ENCODE measurements at regions not wholly inside any gene's neighbourhood (a gene's known extent, or its start where the extent isn't known, plus 50 kb on each side); places are given as distances from the start of the nearest gene placed in this dataset.
A peak's percentile ranks its signal among the peaks of the same experiment; 100 is the strongest.

GRCh38 chr9:86659413-86660046, 287.8 kb downstream of the GAS1 start:
- no peak for DNase-seq (ENCODE audit: low spot score)

GRCh38 chr9:86655147-86655546, 292.2 kb downstream of the GAS1 start:
- DNase-seq (ENCODE audit: low spot score): peak; percentile 23

- DNase-seq (ENCODE audit: low spot score): no peak
These were observed 293.8 kb downstream of the GAS1 start for GRCh38 chr9:86653466-86653865.

- peak; percentile 11 for DNase-seq (ENCODE audit: low spot score)
These were observed 294.6 kb downstream of the GAS1 start for GRCh38 chr9:86652736-86653135.

DNA sequence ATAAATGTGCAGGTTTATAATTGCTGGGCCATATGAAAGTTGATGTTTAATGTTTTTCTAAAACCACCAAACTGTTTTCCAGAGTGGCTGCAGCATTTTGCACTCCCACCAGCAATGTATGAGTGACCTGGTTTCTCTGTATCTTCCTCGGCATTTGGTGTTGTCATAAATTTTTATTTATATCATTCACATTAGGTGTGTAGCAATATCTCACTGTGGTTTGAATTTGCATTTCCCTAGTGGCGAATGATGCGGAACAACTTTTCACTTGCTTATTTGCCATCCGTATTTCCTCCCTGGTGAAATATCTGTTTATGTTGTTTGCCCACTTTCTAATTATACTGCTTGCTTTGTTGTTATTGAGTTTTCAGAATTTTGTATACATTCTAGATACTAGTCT, 295.7 kb upstream of the TUT7 start:
- peak; percentile 9 for DNase-seq (ENCODE audit: low spot score)

DNA sequence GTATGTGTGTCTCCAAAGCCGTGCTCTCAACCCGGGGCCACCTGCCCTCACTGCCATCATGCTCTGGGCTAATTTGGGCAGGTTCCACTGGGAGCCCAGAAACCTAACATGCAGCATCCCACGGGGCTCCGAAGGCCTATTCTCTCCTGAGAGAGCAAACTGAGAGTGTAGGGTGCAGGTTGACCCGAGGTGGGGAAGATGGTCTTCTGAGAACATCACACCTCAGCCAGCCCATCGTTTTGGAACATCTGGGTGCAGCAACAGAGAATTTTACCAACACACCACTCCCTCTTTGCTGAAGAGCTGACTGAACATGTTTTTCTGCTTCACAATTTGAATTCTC, 294.6 kb upstream of the TUT7 start:
- DNase-seq (ENCODE audit: low spot score): no peak

- DNase-seq (ENCODE audit: low spot score): no peak
These were observed 294.1 kb upstream of the TUT7 start for GRCh38 chr9:86648156-86648827.

- DNase-seq (ENCODE audit: low spot score): no peak
These were observed 291.1 kb upstream of the TUT7 start for GRCh38 chr9:86645303-86645702.

DNA sequence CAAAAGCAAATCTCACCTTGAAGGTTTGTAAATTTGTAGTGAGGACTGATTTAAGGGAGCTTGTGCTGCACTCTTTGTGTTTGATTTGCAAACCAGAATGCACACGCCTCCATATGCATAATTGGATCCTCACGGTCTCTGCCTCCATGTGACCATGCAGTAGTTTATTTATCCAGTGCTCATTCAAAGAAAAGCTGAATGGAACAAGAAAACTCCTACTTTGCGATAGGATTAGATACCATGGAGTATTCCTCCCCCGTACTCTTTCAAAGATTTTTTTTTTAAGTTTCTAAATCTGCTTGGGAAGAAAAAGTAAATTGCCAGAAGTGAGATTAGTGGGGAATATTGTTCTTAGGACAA, 290.4 kb upstream of the TUT7 start:
- no peak for DNase-seq (ENCODE audit: low spot score)

- DNase-seq (ENCODE audit: low spot score): no peak
These were observed 289.9 kb upstream of the TUT7 start for GRCh38 chr9:86643946-86644674.

DNA sequence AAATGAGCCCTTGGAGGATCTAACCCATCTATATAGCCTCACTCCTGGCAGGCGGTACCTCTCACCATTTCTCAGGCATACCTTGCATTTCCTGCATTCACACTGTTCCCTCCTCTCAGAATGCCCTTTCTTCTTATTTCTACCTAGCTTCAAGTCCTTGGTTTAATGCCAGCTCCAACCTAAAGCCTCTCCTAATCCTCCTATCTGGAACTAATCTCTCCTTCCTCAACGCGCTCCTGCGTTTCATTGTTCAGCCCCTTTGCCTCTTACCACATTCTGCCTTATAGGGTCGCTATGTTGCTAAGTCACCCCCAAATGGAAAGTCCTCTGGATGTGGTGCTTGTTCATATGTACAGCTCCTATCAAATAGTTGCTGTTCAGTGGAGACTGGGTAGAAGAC, 288.5 kb upstream of the TUT7 start:
- DNase-seq (ENCODE audit: low spot score): no peak

GRCh38 chr9:86641970-86642369, 287.8 kb upstream of the TUT7 start:
- DNase-seq (ENCODE audit: low spot score): no peak

DNA sequence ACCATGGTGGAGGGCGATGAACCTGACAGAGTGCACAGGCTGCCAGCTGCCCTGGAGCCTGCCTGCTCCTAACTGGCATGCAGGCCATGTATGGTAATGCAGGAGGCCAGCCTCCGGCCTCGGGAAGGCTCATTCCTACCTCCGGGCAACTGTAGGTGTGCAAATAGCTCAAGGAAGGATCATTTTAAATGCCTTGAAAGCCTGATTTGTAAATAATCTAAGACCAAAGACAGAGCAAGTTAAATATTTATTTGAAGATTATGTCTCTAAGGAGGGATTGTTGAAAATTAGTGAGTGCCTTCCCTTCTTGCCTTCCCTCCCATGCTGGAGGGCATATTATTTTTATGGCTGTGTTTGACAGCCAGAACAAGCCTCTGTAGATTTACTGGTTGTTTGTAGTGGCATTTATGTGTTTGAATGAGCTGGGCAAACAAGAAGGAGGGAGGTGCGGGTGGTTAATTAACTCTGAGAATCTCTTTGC, 285.7 kb upstream of the TUT7 start:
- DNase-seq (ENCODE audit: low spot score): peak; percentile 43

DNA sequence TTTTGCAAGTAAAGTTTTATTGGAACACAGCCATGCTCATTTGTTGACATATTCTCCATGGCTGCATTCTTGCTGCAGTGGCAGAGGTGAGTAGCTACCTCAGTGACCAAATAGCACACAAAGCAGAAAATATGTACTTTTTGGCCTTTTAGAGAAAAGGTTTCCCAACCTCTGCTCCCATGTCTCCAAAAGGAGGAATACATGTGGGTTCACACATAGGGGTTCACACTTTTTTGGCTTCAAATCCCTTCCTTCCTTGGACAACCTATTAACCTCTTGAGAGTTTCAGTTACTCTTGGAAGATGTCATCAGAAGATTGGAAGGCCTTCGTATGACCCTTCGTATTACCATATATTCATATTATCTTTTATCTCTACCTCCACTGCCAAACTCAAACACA, 285.1 kb upstream of the TUT7 start:
- DNase-seq (ENCODE audit: low spot score): no peak

- DNase-seq (ENCODE audit: low spot score): no peak
These were observed 283.9 kb upstream of the TUT7 start for GRCh38 chr9:86638109-86638508.

- peak; percentile 25 for DNase-seq (ENCODE audit: low spot score)
These were observed 283.3 kb upstream of the TUT7 start for GRCh38 chr9:86637515-86637914.

- no peak for DNase-seq (ENCODE audit: low spot score)
These were observed 282.3 kb upstream of the TUT7 start for GRCh38 chr9:86636519-86636918.

DNA sequence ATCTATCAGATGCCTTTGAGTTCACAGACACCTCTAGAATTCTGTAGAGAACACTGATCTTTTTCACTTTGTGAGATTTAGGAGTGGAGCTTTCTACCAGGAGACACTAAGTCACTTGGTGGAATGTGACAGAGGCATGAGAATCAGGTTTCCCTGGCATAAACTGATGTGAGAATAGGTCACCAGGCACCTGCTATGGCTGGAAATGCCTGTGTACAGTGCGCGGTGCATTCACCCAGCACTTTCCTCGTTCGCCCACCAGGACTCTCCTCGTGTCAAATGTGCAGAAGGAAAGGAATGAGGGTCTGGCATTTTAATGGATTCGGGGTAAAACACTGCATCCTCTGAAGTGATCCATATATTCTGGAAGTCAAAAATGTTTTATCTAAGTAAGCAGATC, 281.8 kb upstream of the TUT7 start:
- no peak for DNase-seq (ENCODE audit: low spot score)

GRCh38 chr9:86634501-86634900, 280.3 kb upstream of the TUT7 start:
- no peak for DNase-seq (ENCODE audit: low spot score)

- no peak for DNase-seq (ENCODE audit: low spot score)
These were observed 279.7 kb upstream of the TUT7 start for GRCh38 chr9:86633945-86634344.

DNA sequence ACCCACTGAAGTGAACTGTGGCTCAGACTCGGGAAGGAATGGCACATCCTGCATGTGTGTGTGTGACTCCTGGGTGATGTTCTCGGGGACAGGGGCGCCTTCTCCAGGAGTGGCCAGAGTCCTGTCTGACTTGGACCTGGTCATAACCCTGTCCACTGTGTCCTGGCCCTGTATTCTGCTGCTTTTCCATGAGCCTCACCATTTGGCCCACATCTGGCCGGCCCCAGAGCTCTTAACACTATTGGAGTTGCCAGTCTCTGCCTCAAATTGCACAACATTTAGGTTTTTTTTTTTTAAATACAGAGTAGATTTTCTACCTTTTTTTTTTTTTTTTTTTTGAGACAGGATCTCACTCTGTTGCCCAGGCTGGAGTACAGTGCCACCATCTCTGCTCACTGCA, 278.3 kb upstream of the TUT7 start:
- DNase-seq (ENCODE audit: low spot score): no peak

DNA sequence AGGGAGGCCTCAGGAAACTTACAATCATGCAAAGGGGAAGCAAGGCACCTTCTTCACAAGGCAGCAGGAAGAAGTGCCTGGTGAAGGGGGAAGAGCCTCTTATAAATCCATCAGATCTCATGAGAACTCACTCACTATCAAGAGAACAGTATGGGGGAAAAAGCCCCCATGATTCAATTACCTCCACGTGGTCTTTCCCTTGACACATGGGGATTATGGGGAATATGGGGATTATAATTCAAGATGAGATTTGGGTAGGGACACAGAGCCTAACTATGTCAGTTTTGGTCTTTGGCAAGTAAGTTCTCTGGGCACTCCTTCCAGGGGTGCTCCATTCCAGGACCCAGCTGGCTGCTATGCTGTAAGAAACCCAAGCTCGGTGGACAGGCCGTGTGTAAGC, 275.3 kb upstream of the TUT7 start:
- DNase-seq (ENCODE audit: low spot score): no peak

DNA sequence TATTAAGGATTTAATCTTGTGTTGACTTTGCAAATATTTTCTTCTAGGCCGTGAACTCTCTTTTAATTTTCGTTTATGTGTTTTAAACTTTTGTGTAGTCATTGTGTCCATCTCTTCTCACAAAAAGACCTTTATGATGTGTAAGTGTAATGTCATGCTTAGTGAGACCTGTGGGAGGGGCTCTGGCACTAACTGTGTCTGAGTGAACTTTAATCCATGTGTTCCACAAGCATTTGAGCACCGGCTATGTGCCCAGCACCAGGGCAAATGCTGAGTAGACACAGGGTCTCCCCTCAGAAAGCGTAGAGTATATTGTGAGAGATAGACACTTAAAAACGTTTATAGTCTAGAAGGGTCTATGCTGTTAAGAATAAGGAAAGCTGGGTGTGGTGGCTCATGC, 272.6 kb upstream of the TUT7 start:
- no peak for DNase-seq (ENCODE audit: low spot score)

DNA sequence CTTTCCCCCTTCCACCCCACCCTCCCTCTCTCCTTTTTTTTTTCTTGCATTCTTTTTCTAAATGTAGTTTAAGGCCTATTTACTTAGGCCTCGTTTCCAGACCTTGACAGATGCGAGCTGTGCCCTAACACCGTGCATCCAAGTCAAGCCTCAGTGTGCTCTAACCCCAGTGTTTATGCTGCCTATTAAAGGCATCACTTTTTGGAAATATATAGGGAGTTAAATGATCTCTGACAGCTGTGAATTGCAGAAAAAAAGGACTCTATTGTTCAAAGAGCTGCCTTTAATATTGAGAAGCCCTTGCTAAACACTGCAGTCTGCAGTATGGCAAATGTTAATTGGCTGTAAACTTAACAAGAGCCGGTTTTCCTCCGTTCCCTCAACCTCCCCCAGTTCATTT, 270.4 kb upstream of the TUT7 start:
- no peak for DNase-seq (ENCODE audit: low spot score)
